Smooth muscle cell (in vitro differentiated cells): ENCODE measurements at regions not wholly inside any gene's neighbourhood (a gene's known extent, or its start where the extent isn't known, plus 50 kb on each side); places are given as distances from the start of the nearest gene placed in this dataset.

Source experiments
- DNase-seq: peaks from one replicate; lab custom pipeline; 2025; ENCODE audit not compliant: unreplicated experiment; lab: John Stamatoyannopoulos, UW
- H2AFZ ChIP-seq: fragments of 200-600 bp; sonication (generic); 2 replicates; pipeline ENCODE4 v1.6.0; 2016; ENCODE audit warnings: antibody characterized with exemption, low read depth, mild to moderate bottlenecking
- H3F3A ChIP-seq: fragments of 200-600 bp; sonication (generic); 2 replicates; pipeline ENCODE4 v1.6.0; 2017; ENCODE audit warnings: antibody characterized with exemption, low read depth
- H3K27ac ChIP-seq: fragments of 200-600 bp; sonication (generic); 2 replicates; pipeline ENCODE4 v1.5.1; 2016; ENCODE audit warnings: low read depth, mild to moderate bottlenecking
- H3K27me3 ChIP-seq: fragments of 200-600 bp; sonication (generic); 2 replicates; pipeline ENCODE4 v1.6.1; 2016; ENCODE audit warnings: low read depth, mild to moderate bottlenecking
- H3K36me3 ChIP-seq: fragments of 200-600 bp; sonication (generic); 2 replicates; pipeline ENCODE4 v1.5.1; 2016; ENCODE audit warnings: low read depth
- H3K4me1 ChIP-seq: fragments of 200-600 bp; sonication (generic); 2 replicates; pipeline ENCODE4 v1.5.1; 2016; ENCODE audit warnings: low read depth
- H3K4me2 ChIP-seq: fragments of 200-600 bp; sonication (generic); 2 replicates; pipeline ENCODE4 v1.6.0; 2016; ENCODE audit warnings: mild to moderate bottlenecking
- H3K4me3 ChIP-seq: fragments of 200-600 bp; sonication (generic); 2 replicates; pipeline ENCODE4 v1.5.1; 2016; ENCODE audit warnings: mild to moderate bottlenecking
- H3K79me2 ChIP-seq: fragments of 200-600 bp; sonication (generic); 2 replicates; pipeline ENCODE4 v1.6.0; 2016; ENCODE audit warnings: low read depth, mild to moderate bottlenecking
- H3K9ac ChIP-seq: fragments of 200-600 bp; sonication (generic); 2 replicates; pipeline ENCODE4 v1.6.0; 2016; ENCODE audit warnings: low read depth
- H3K9me3 ChIP-seq: fragments of 200-600 bp; sonication (generic); replicated peaks from 2 replicates; pipeline ENCODE4 v1.5.1; 2016; ENCODE audit warnings: low read depth
- H4K20me1 ChIP-seq: fragments of 200-600 bp; sonication (generic); 2 replicates; pipeline ENCODE4 v1.6.0; 2016; ENCODE audit warnings: low read depth
- WGBS: methylation state at CpG from one replicate; pipeline ENCODE4 v1.1.7; 2016; ENCODE audit warnings: low lambda C conversion rate; 5-methylcytosine and 5-hydroxymethylcytosine counted together
- TF ChIP-seq, protein P1 (sequence below): fragments of 200-600 bp; sonication (generic); IDR thresholded peaks from 2 replicates; pipeline ENCODE4 v1.5.1; 2017; ENCODE audit warnings: borderline replicate concordance, mild to moderate bottlenecking, antibody characterized with exemption; ENCODE audit not compliant: insufficient read depth, poor library complexity, severe bottlenecking

DNA sequence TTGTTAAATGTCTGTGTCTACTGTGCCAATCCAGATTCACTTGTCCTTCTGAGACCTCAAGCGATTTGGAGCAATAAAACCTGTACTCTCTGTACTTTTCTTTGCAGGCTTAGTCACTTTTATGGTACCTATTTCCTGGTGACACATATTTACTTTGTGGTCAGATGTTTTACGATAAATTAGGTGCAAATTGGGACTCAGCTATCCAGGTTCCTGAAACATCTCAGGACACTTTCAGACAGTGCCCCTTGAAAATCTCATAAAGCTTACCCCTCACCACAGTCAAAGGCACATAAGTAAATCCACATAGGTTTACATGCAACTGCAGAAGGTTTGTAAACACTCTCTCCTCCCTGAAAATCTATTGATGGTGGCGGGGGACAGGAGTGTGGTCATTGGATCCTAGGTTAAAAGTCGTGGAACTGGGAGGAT lies 438.8 kb downstream of the EFNB2 start:
- H3K9me3 ChIP-seq, result no peaks in the 10 kb centered on the region
- no peaks in the 10 kb centered on the region for H3K36me3 ChIP-seq
- 56% methylated on average over 4 of the region's 4 CpGs for WGBS
- H3K27ac ChIP-seq, result no peak overlapping the region
- no peak overlapping the region for H2AFZ ChIP-seq
- H3K27me3 ChIP-seq, result no peaks in the 10 kb centered on the region
- H3K4me2 ChIP-seq, result no peak overlapping the region
- TF ChIP-seq, protein P1, sequence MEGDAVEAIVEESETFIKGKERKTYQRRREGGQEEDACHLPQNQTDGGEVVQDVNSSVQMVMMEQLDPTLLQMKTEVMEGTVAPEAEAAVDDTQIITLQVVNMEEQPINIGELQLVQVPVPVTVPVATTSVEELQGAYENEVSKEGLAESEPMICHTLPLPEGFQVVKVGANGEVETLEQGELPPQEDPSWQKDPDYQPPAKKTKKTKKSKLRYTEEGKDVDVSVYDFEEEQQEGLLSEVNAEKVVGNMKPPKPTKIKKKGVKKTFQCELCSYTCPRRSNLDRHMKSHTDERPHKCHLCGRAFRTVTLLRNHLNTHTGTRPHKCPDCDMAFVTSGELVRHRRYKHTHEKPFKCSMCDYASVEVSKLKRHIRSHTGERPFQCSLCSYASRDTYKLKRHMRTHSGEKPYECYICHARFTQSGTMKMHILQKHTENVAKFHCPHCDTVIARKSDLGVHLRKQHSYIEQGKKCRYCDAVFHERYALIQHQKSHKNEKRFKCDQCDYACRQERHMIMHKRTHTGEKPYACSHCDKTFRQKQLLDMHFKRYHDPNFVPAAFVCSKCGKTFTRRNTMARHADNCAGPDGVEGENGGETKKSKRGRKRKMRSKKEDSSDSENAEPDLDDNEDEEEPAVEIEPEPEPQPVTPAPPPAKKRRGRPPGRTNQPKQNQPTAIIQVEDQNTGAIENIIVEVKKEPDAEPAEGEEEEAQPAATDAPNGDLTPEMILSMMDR, result no peak
- H3F3A ChIP-seq, result peaks cover 4% of the 10 kb centered on the region
- H4K20me1 ChIP-seq, result no peaks in the 10 kb centered on the region
- peaks cover 32% of the 10 kb centered on the region for H3K4me1 ChIP-seq
- DNase-seq, result no peak
- no peak overlapping the region for H3K4me3 ChIP-seq
- no peak overlapping the region for H3K9ac ChIP-seq
- no peaks in the 10 kb centered on the region for H3K79me2 ChIP-seq

DNA sequence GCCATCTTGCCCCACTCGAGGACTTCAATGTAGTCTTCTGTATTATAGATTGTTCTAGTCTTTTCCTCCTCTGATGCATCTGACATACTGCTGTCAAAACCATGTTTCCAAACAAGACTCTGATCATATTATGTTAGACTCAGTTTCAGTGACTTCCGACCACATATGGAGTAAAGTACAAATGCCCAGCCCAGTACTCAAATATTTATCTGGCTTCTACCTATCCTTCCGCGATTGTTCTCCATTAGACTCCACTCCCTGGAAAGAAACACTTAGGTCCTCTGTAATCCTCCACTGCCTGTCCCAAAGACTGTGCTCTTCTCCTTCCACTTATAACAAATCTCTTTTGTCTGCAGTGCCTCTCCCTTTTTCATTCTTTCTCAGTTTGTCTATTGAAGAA lies 439.5 kb downstream of the EFNB2 start:
- TF ChIP-seq, protein P1, result no peak
- Histone ChIP-seq H3K4me3 (peak overlapping the region; percentile 22), H3F3A (no peaks in the 10 kb centered on the region), H3K9me3 (no peaks in the 10 kb centered on the region), H3K4me1 (peaks cover 24% of the 10 kb centered on the region), H2AFZ (no peak overlapping the region), H3K27me3 (no peaks in the 10 kb centered on the region), H3K9ac (no peak overlapping the region), H4K20me1 (no peaks in the 10 kb centered on the region), H3K27ac (no peak overlapping the region), H3K36me3 (no peaks in the 10 kb centered on the region), H3K4me2 (no peak overlapping the region), H3K79me2 (no peaks in the 10 kb centered on the region)
- 94% methylated on average over 4 of the region's 4 CpGs for WGBS
- DNase-seq, result no peak

DNA sequence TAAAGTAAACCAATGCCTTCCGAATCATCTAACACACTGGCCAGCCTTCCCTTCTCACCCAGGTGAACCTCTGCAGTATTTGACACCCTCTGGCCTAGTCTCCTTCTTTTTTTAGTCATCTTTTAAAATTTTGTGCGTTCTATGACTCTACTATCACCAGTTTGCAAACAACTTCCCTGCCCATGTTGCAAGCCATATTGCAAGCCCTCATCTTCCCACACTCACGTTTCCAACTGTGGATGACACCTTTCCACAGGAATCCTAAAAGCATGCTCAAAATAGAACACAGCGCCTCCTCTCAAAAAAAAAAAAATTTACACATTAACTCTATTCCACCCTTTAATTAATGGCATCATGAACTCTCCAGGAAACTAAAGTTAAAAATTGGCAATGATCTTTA lies 440.1 kb downstream of the EFNB2 start:
- TF ChIP-seq, protein P1, result no peak
- Histone ChIP-seq H3K27me3 (no peaks in the 10 kb centered on the region), H2AFZ (no peak overlapping the region), H4K20me1 (no peaks in the 10 kb centered on the region), H3K4me2 (no peak overlapping the region), H3K9me3 (no peaks in the 10 kb centered on the region), H3K9ac (no peak overlapping the region), H3K4me3 (no peak overlapping the region), H3K79me2 (no peaks in the 10 kb centered on the region), H3K4me1 (peaks cover 20% of the 10 kb centered on the region), H3F3A (no peaks in the 10 kb centered on the region), H3K27ac (no peak overlapping the region), H3K36me3 (no peaks in the 10 kb centered on the region)
- WGBS, result 94% methylated on average over 4 of the region's 4 CpGs
- no peak for DNase-seq

DNA sequence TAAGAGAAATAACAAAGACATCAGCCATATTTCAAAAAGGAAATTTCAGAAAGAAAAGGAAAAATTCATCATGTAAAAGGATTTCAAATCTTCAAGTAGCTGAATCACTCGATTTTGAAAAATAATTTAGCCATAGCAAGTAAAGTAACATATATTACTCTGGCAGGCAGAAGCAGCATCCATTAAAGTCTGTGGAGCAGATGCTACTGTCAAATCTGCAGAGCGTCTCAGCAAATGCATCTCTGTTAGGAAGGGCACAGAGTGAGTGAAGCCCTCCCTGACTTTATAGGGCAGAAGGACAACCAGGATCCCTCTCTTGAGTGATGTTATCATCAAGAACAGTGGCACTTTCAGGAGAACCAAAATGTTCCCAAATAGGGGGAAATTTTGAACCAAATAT lies 445.5 kb downstream of the EFNB2 start:
- H3K9me3 ChIP-seq, result no peaks in the 10 kb centered on the region
- no peaks in the 10 kb centered on the region for H3K27me3 ChIP-seq
- no peaks in the 10 kb centered on the region for H3K36me3 ChIP-seq
- H3K4me1 ChIP-seq, result no peaks in the 10 kb centered on the region
- H3K79me2 ChIP-seq, result no peaks in the 10 kb centered on the region
- DNase-seq, result no peak
- no peak overlapping the region for H3K27ac ChIP-seq
- H3K9ac ChIP-seq, result no peak overlapping the region
- H3K4me2 ChIP-seq, result no peak overlapping the region
- no peaks in the 10 kb centered on the region for H3F3A ChIP-seq
- no peak overlapping the region for H3K4me3 ChIP-seq
- WGBS, result 81% methylated on average over 2 of the region's 2 CpGs
- H2AFZ ChIP-seq, result no peak overlapping the region
- TF ChIP-seq, protein P1, result no peak
- H4K20me1 ChIP-seq, result no peaks in the 10 kb centered on the region
